Astrocyte (in vitro differentiated cells and primary cell): ENCODE measurements at regions not wholly inside any gene's neighbourhood (a gene's known extent, or its start where the extent isn't known, plus 50 kb on each side); places are given as distances from the start of the nearest gene placed in this dataset.

ENCODE experiments used
- DNase-seq: peaks from one replicate; pipeline ENCODE4 v3.0.0-alpha.2; 2010; ENCODE audit warnings: low read depth
- FAIRE-seq: peaks from 2 replicates; lab custom pipeline; 2011; peaks lifted over from hg19 to GRCh38; lab: Jason Lieb, UNC
- H2AFZ ChIP-seq: 2 replicates; pipeline ENCODE4 v1.6.0; 2012; ENCODE audit warnings: low read depth, low read length, inconsistent platforms
- H3K27ac ChIP-seq: 2 replicates; pipeline ENCODE4 v1.5.1; 2011; ENCODE audit warnings: low read depth, low read length, inconsistent platforms
- H3K27me3 ChIP-seq: 2 replicates; pipeline ENCODE4 v1.6.0; 2011; ENCODE audit warnings: low read length, inconsistent platforms; ENCODE audit not compliant: insufficient read depth
- H3K36me3 ChIP-seq: 2 replicates; pipeline ENCODE4 v1.5.1; 2011; ENCODE audit warnings: low read length, inconsistent platforms; ENCODE audit not compliant: insufficient read depth
- H3K4me1 ChIP-seq: 2 replicates; pipeline ENCODE4 v1.5.1; 2011; ENCODE audit warnings: low read length, inconsistent platforms; ENCODE audit not compliant: insufficient read depth
- H3K4me2 ChIP-seq: 2 replicates; pipeline ENCODE4 v1.6.0; 2012; ENCODE audit warnings: low read length, inconsistent platforms
- H3K4me3 ChIP-seq: 2 replicates; pipeline ENCODE4 v1.5.1; 2011; ENCODE audit warnings: low read depth, mild to moderate bottlenecking, low read length, inconsistent platforms; ENCODE audit not compliant: insufficient read depth
- H3K79me2 ChIP-seq: 2 replicates; pipeline ENCODE4 v1.6.0; 2012; ENCODE audit warnings: mild to moderate bottlenecking, low read length, inconsistent platforms; ENCODE audit not compliant: insufficient read depth
- H3K9ac ChIP-seq: 2 replicates; pipeline ENCODE4 v1.6.0; 2012; ENCODE audit warnings: mild to moderate bottlenecking, low read length, inconsistent platforms
- H3K9me3 ChIP-seq: 2 replicates; pipeline ENCODE4 v1.5.1; 2012; ENCODE audit warnings: low read depth, mild to moderate bottlenecking, low read length, inconsistent platforms; ENCODE audit not compliant: insufficient read depth
- H4K20me1 ChIP-seq: 2 replicates; pipeline ENCODE4 v1.6.0; 2012; ENCODE audit warnings: low read length, inconsistent platforms; ENCODE audit not compliant: insufficient read depth
- H3K27ac Mint-ChIP-seq: one replicate; pipeline ENCODE4 v1.8.0; 2021; ENCODE audit warnings: mild to moderate bottlenecking, mixed read lengths; ENCODE audit not compliant: unreplicated experiment
- H3K27me3 Mint-ChIP-seq: one replicate; pipeline ENCODE4 v1.8.0; 2021; ENCODE audit warnings: low read depth, mixed read lengths; ENCODE audit not compliant: unreplicated experiment
- H3K36me3 Mint-ChIP-seq: one replicate; pipeline ENCODE4 v1.8.0; 2021; ENCODE audit warnings: low read depth, mixed read lengths; ENCODE audit not compliant: unreplicated experiment
- H3K4me1 Mint-ChIP-seq: one replicate; pipeline ENCODE4 v1.8.0; 2021; ENCODE audit warnings: low read depth, mixed read lengths; ENCODE audit not compliant: unreplicated experiment
- H3K4me3 Mint-ChIP-seq: one replicate; pipeline ENCODE4 v1.8.0; 2021; ENCODE audit warnings: mild to moderate bottlenecking, moderate library complexity, mixed read lengths; ENCODE audit not compliant: unreplicated experiment
- H3K9me3 Mint-ChIP-seq: one replicate; pipeline ENCODE4 v1.8.0; 2021; ENCODE audit warnings: mild to moderate bottlenecking, mixed read lengths; ENCODE audit not compliant: unreplicated experiment
- CTCF ChIP-seq: IDR thresholded peaks from 2 replicates; pipeline ENCODE4 v1.5.1; 2011; ENCODE audit warnings: low read depth, mild to moderate bottlenecking, inconsistent platforms, low read length, moderate library complexity; ENCODE audit not compliant: insufficient read depth
- EZH2 ChIP-seq: IDR thresholded peaks from 2 replicates; pipeline ENCODE4 v1.6.1; 2012; ENCODE audit warnings: mild to moderate bottlenecking, low read length, inconsistent platforms; ENCODE audit not compliant: insufficient read depth

GRCh38 chr11:32023370-32024305 is 67.2 kb upstream of the RCN1 start:
- no peaks in the 10 kb centered on the region for H3K4me1 Mint-ChIP-seq
- H2AFZ ChIP-seq, result peak overlapping the region; percentile 16
- H3K4me3 ChIP-seq, result no peak overlapping the region
- no peaks in the 10 kb centered on the region for H3K36me3 ChIP-seq
- no peaks in the 10 kb centered on the region for H3K27me3 ChIP-seq
- H3K4me1 ChIP-seq, result no peaks in the 10 kb centered on the region
- H3K4me3 Mint-ChIP-seq, result no peak overlapping the region
- H3K9me3 ChIP-seq, result no peaks in the 10 kb centered on the region
- no peaks in the 10 kb centered on the region for H3K79me2 ChIP-seq
- no peaks in the 10 kb centered on the region for H3K36me3 Mint-ChIP-seq
- peaks cover 5% of the 10 kb centered on the region for H3K27me3 Mint-ChIP-seq
- no peak overlapping the region for H3K4me2 ChIP-seq
- FAIRE-seq (no peak), DNase-seq (peak; percentile 28)
- H3K9me3 Mint-ChIP-seq, result no peaks in the 10 kb centered on the region
- no peak overlapping the region for H3K27ac Mint-ChIP-seq
- H3K9ac ChIP-seq, result no peak overlapping the region
- TF ChIP-seq EZH2, result no peak
- no peak for TF ChIP-seq CTCF
- no peaks in the 10 kb centered on the region for H4K20me1 ChIP-seq
- no peak overlapping the region for H3K27ac ChIP-seq

GRCh38 chr11:32018672-32019071 is 72.2 kb upstream of the RCN1 start:
- FAIRE-seq (no peak), DNase-seq (no peak)
- Histone ChIP-seq H3K27me3 (peaks cover 4% of the 10 kb centered on the region), H3K9me3 (no peaks in the 10 kb centered on the region), H4K20me1 (no peaks in the 10 kb centered on the region), H3K79me2 (no peaks in the 10 kb centered on the region), H3K27ac (no peak overlapping the region), H3K4me1 (no peaks in the 10 kb centered on the region), H3K9ac (no peak overlapping the region), H2AFZ (no peak overlapping the region), H3K4me3 (no peak overlapping the region), H3K4me2 (no peak overlapping the region), H3K36me3 (no peaks in the 10 kb centered on the region)
- no peak overlapping the region for H3K4me3 Mint-ChIP-seq
- no peak overlapping the region for H3K27ac Mint-ChIP-seq
- H3K36me3 Mint-ChIP-seq, result no peaks in the 10 kb centered on the region
- no peaks in the 10 kb centered on the region for H3K9me3 Mint-ChIP-seq
- no peaks in the 10 kb centered on the region for H3K4me1 Mint-ChIP-seq
- H3K27me3 Mint-ChIP-seq, result peaks cover 22% of the 10 kb centered on the region
- TF ChIP-seq CTCF (no peak), EZH2 (no peak)

- H4K20me1 ChIP-seq, result no peaks in the 10 kb centered on the region
- H3K9ac ChIP-seq, result no peak overlapping the region
- no peaks in the 10 kb centered on the region for H3K36me3 ChIP-seq
- H3K27me3 ChIP-seq, result peaks cover 4% of the 10 kb centered on the region
- DNase-seq (no peak), FAIRE-seq (no peak)
- TF ChIP-seq CTCF (no peak), EZH2 (no peak)
- no peaks in the 10 kb centered on the region for H3K79me2 ChIP-seq
- no peak overlapping the region for H2AFZ ChIP-seq
- no peaks in the 10 kb centered on the region for H3K9me3 ChIP-seq
- no peaks in the 10 kb centered on the region for H3K4me1 ChIP-seq
- H3K27ac Mint-ChIP-seq, result no peak overlapping the region
- H3K27ac ChIP-seq, result no peak overlapping the region
- peaks cover 2% of the 10 kb centered on the region for H3K9me3 Mint-ChIP-seq
- no peak overlapping the region for H3K4me3 Mint-ChIP-seq
- H3K4me1 Mint-ChIP-seq, result no peaks in the 10 kb centered on the region
- peaks cover 25% of the 10 kb centered on the region for H3K27me3 Mint-ChIP-seq
- H3K4me2 ChIP-seq, result no peak overlapping the region
- no peak overlapping the region for H3K4me3 ChIP-seq
- no peaks in the 10 kb centered on the region for H3K36me3 Mint-ChIP-seq
Measured at GRCh38 chr11:32016111-32016510, 74.8 kb upstream of the RCN1 start.
